A549 (cell line): ENCODE measurements at regions not wholly inside any gene's neighbourhood (a gene's known extent, or its start where the extent isn't known, plus 50 kb on each side); places are given as distances from the start of the nearest gene placed in this dataset.
A peak's percentile ranks its signal among the peaks of the same experiment; 100 is the strongest.

Experiments
- ATAC-seq, 2 experiments: fragments of 200-7000 bp in 1 of 2; fragments of >200 bp in 1 of 2; cut with Nextera tagmentation in 1 of 2; cut with Tn5 transposase in 1 of 2; 3 replicates each; pipeline versions ENCODE4 v1.8.0 to v1.9.1; 2018 to 2020; ENCODE audit warnings: mild to moderate bottlenecking in 1 of 2, moderate library complexity in 1 of 2
- CTCF ChIA-PET: fragments of 300-600 bp; sonication (Branson Sonifier 250); formaldehyde crosslinking; extraction: SDS; loops from one replicate; lab custom pipeline; 2021; ENCODE audit warnings: antibody characterized with exemption, inconsistent platforms; lab: Yijun Ruan, JAX
- POLR2A ChIA-PET: fragments of 350-600 bp; formaldehyde crosslinking; extraction: SDS; loops from one replicate; lab custom pipeline; 2021; ENCODE audit warnings: antibody characterized with exemption, inconsistent platforms; lab: Yijun Ruan, JAX
- DNase-seq, 2 experiments: peaks; one replicate each; pipeline versions ENCODE4 v3.0.0 to v3.0.0-alpha.2; 2011 to 2016; ENCODE audit warnings: low read depth in 1 of 2, low spot score in 1 of 2
- FAIRE-seq: peaks from 2 replicates; lab custom pipeline; 2011; peaks lifted over from hg19 to GRCh38; lab: Jason Lieb, UNC
- H3K27ac ChIP-seq, 2 experiments: fragments of >200 bp; sonication (Bioruptor Twin); formaldehyde crosslinking; 3 replicates each; pipeline ENCODE4 v1.5.1; 2016 to 2017
- H3K4me1 ChIP-seq: fragments of >200 bp; sonication (Bioruptor Twin); formaldehyde crosslinking; 3 replicates; pipeline ENCODE4 v1.6.1; 2016
- H3K4me2 ChIP-seq: fragments of >200 bp; sonication (Bioruptor Twin); formaldehyde crosslinking; 3 replicates; pipeline ENCODE4 v1.6.1; 2016
- H3K4me3 ChIP-seq: fragments of >200 bp; sonication (Bioruptor Twin); formaldehyde crosslinking; 3 replicates; pipeline ENCODE4 v1.5.1; 2016
- H3K9me3 ChIP-seq: fragments of >200 bp; sonication (Bioruptor Twin); formaldehyde crosslinking; 3 replicates; pipeline ENCODE4 v1.6.1; 2016
- BHLHE40 ChIP-seq: IDR thresholded peaks from 2 replicates; pipeline ENCODE4 v1.6.1; 2012; ENCODE audit warnings: low read depth, low read length, inconsistent platforms
- CEBPB ChIP-seq, 2 experiments: fragments of >200 bp in 1 of 2; sonication (Bioruptor Twin) in 1 of 2; formaldehyde crosslinking in 1 of 2; IDR thresholded peaks; 2 replicates each; pipeline ENCODE4 v1.6.1; 2012 to 2016
- CHD2 ChIP-seq: fragments of 150-350 bp; IDR thresholded peaks from 2 replicates; pipeline ENCODE4 v1.6.1; 2014; ENCODE audit warnings: low read length; ENCODE audit not compliant: partially characterized antibody
- EHMT2 ChIP-seq: fragments of 200-600 bp; sonication (generic); IDR thresholded peaks from 2 replicates; pipeline ENCODE4 v1.6.1; 2016; ENCODE audit warnings: antibody characterized with exemption, low read depth, mild to moderate bottlenecking, moderate library complexity
- ESRRA ChIP-seq: fragments of 150-350 bp; IDR thresholded peaks from 2 replicates; pipeline ENCODE4 v1.6.1; 2014; ENCODE audit warnings: mild to moderate bottlenecking, low read length, borderline replicate concordance
- HOXA7 ChIP-seq: fragments of 250-450 bp; sonication (Bioruptor Pico); IDR thresholded peaks from 2 replicates; pipeline ENCODE4 v1.5.0; 2020; ENCODE audit warnings: mild to moderate bottlenecking, moderate library complexity
- KDM1A ChIP-seq: fragments of 200-600 bp; sonication (generic); IDR thresholded peaks from 2 replicates; pipeline ENCODE4 v1.6.1; 2016; ENCODE audit warnings: low read depth, mild to moderate bottlenecking
- MAZ ChIP-seq: fragments of 150-350 bp; IDR thresholded peaks from 2 replicates; pipeline ENCODE4 v1.6.1; 2014; ENCODE audit warnings: antibody characterized with exemption, low read depth, low read length, borderline replicate concordance
- MYC ChIP-seq: IDR thresholded peaks from 2 replicates; pipeline ENCODE4 v1.6.1; 2012; ENCODE audit warnings: mild to moderate bottlenecking, inconsistent platforms, low read length, improper control_type of control experiment, borderline replicate concordance
- NFE2L2 ChIP-seq: fragments of 150-350 bp; conservative IDR thresholded peaks from 2 replicates; pipeline ENCODE4 v1.6.1; 2014; ENCODE audit warnings: low read length
- RARB ChIP-seq: fragments of 250-450 bp; sonication (Bioruptor Pico); IDR thresholded peaks from 2 replicates; pipeline ENCODE4 v1.8.0; 2021; ENCODE audit warnings: mild to moderate bottlenecking, moderate library complexity
- RCOR1 ChIP-seq: fragments of 150-350 bp; IDR thresholded peaks from 2 replicates; pipeline ENCODE4 v1.6.1; 2014; ENCODE audit warnings: antibody characterized with exemption, low read length, low read depth
- RNF2 ChIP-seq: fragments of 200-600 bp; sonication (generic); IDR thresholded peaks from 2 replicates; pipeline ENCODE4 v1.6.1; 2016; ENCODE audit warnings: low read depth, mild to moderate bottlenecking, antibody characterized with exemption, moderate library complexity, borderline replicate concordance
- SREBF2 ChIP-seq: fragments of 450-650 bp; IDR thresholded peaks from 2 replicates; pipeline ENCODE4 v1.6.1; 2014; ENCODE audit warnings: mild to moderate bottlenecking, moderate library complexity
- TP53 ChIP-seq: fragments of 250-450 bp; sonication (Bioruptor Pico); IDR thresholded peaks from 2 replicates; pipeline ENCODE4 v1.5.0; 2021; ENCODE audit warnings: mild to moderate bottlenecking, moderate library complexity
- ZC3H11A ChIP-seq: fragments of 450-650 bp; IDR thresholded peaks from 2 replicates; pipeline ENCODE4 v1.6.1; 2014; ENCODE audit warnings: antibody characterized with exemption, mild to moderate bottlenecking
- WGBS: methylation state at CpG from one replicate; pipeline ENCODE4 v1.1.6; 2017; ENCODE audit errors: missing lambda C conversion rate; 5-methylcytosine and 5-hydroxymethylcytosine counted together
- TF ChIP-seq, protein P1 (sequence below): fragments of 150-350 bp; IDR thresholded peaks from 2 replicates; pipeline ENCODE4 v1.6.1; 2014; ENCODE audit warnings: low read depth, mild to moderate bottlenecking, low read length
- TF ChIP-seq, protein P2 (sequence below): IDR thresholded peaks from 2 replicates; pipeline ENCODE4 v1.6.1; 2012
- TF ChIP-seq, protein P3 (sequence below): fragments of >200 bp; sonication (Bioruptor Twin); formaldehyde crosslinking; IDR thresholded peaks from 2 replicates; pipeline ENCODE4 v1.6.1; 2016
- TF ChIP-seq, protein P4 (sequence below): fragments of 250-450 bp; sonication (Bioruptor Pico); IDR thresholded peaks from 2 replicates; pipeline ENCODE4 v1.5.0; 2021; ENCODE audit warnings: mild to moderate bottlenecking, moderate library complexity, borderline replicate concordance

DNA sequence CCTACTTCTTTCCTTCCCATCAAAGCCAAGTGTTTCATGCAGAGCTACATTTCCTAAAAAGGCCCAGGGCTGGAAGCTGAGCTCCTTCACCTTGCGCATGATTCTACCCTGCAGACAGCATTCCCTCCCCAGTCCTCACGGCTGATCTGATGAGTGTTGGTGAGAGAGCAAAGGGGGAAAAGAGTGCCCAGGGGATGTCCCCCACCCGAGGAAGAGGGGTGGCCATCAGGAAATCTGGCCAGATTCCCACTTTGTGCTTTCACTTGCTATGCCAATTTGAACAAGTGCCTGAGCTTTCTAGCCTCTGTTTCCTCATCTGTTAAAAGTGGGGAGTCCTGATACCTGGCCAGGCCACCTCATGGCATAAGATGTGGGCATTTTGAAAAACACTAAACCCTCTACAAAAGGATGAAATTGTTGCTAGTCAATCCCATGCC is 231.0 kb upstream of the TLE3 start:
- CTCF ChIA-PET: interaction anchor here (1.4 to 2.1 kb wide), 2 partner anchors 11 to 25 kb away, joined by 3 to 5 read pairs; no protein-coding TSS in a partner anchor
- WGBS: 65% methylated on average over 3 of the region's 3 CpGs

DNA sequence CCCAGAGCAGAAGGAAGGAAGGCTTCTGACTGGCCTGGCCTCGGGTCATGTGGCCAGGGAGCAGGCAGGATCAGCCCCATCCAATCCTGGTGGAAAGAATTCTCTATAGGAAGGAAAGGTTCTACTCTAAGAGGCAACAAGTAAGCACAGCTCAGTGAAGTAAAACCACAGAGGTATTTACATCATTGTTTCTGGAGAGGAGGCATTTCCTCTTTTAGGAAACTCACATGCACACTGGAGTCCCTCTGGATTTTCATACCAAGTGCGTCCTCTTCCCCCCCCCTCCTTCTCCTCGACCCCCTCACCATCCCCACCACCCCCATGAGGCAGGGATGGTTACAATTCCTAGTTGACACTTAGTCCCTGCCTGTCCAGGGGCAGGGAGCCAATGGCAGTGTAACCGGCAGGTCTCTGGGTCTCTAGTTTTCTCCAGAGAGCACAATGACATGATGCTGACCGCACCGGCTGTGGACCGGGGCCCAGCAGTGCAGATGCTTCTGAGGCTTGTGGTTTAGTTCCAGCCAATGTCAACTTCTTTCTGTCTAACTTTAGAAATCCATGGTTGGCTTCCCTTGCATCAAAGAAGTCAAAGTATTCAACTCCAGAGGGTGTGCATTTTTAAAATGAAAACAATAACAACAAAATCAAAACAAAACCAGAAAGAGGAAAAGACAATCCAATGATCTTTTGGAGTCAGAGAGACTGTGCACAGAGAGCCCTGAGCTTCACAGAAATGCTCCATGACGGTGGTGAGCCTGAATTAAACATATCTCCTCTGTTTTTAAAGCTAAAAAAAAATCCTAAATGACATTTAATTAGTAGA is 230.3 kb upstream of the TLE3 start:
- TF ChIP-seq MAZ: no peak
- TF ChIP-seq MYC: no peak
- TF ChIP-seq RNF2: no peak
- TF ChIP-seq KDM1A: no peak
- TF ChIP-seq, protein P1, sequence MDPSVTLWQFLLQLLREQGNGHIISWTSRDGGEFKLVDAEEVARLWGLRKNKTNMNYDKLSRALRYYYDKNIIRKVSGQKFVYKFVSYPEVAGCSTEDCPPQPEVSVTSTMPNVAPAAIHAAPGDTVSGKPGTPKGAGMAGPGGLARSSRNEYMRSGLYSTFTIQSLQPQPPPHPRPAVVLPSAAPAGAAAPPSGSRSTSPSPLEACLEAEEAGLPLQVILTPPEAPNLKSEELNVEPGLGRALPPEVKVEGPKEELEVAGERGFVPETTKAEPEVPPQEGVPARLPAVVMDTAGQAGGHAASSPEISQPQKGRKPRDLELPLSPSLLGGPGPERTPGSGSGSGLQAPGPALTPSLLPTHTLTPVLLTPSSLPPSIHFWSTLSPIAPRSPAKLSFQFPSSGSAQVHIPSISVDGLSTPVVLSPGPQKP: no peak
- no peak for TF ChIP-seq CHD2
- TF ChIP-seq, protein P2, sequence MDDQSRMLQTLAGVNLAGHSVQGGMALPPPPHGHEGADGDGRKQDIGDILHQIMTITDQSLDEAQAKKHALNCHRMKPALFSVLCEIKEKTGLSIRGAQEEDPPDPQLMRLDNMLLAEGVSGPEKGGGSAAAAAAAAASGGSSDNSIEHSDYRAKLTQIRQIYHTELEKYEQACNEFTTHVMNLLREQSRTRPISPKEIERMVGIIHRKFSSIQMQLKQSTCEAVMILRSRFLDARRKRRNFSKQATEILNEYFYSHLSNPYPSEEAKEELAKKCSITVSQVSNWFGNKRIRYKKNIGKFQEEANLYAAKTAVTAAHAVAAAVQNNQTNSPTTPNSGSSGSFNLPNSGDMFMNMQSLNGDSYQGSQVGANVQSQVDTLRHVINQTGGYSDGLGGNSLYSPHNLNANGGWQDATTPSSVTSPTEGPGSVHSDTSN: no peak
- no peak for TF ChIP-seq EHMT2
- TF ChIP-seq, protein P3, sequence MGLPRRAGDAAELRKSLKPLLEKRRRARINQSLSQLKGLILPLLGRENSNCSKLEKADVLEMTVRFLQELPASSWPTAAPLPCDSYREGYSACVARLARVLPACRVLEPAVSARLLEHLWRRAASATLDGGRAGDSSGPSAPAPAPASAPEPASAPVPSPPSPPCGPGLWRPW: no peak
- TF ChIP-seq, protein P4, sequence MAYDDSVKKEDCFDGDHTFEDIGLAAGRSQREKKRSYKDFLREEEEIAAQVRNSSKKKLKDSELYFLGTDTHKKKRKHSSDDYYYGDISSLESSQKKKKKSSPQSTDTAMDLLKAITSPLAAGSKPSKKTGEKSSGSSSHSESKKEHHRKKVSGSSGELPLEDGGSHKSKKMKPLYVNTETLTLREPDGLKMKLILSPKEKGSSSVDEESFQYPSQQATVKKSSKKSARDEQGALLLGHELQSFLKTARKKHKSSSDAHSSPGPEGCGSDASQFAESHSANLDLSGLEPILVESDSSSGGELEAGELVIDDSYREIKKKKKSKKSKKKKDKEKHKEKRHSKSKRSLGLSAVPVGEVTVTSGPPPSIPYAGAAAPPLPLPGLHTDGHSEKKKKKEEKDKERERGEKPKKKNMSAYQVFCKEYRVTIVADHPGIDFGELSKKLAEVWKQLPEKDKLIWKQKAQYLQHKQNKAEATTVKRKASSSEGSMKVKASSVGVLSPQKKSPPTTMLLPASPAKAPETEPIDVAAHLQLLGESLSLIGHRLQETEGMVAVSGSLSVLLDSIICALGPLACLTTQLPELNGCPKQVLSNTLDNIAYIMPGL (CRISPR knock-in tag): no peak
- TF ChIP-seq NFE2L2: no peak
- no peak for TF ChIP-seq ESRRA
- no peak for TF ChIP-seq ZC3H11A
- TF ChIP-seq RCOR1: no peak
- TF ChIP-seq, all 56 proteins: peak for 0
- ChIA-PET CTCF (interaction anchor here (1.4 to 2.1 kb wide), 2 partner anchors 10 to 24 kb away, joined by 3 to 5 read pairs; no protein-coding TSS in a partner anchor), POLR2A (no interaction called here)
- ATAC-seq (peak in 1 of 2 experiments; percentile 42; a peak in 3 of 6 replicates), FAIRE-seq (no peak), DNase-seq (no peak)
- peaks cover 12% of the 10 kb centered on the region; the same call in 2 of the 3 replicates for H3K9me3 ChIP-seq
- H3K4me3 ChIP-seq: no peak overlapping the region
- H3K27ac ChIP-seq: no peak overlapping the region
- WGBS: 62% methylated on average over 7 of the region's 8 CpGs
- H3K4me2 ChIP-seq: no peak overlapping the region
- H3K4me1 ChIP-seq: peaks cover 11% of the 10 kb centered on the region; the same call in 2 of the 3 replicates

More for the DNA sequence above, 231.0 kb upstream of the TLE3 start:
- no peak overlapping the region for H3K4me3 ChIP-seq
- H3K27ac ChIP-seq: no peak overlapping the region
- FAIRE-seq (no peak), DNase-seq (no peak), ATAC-seq (no peak)
- peaks cover 10% of the 10 kb centered on the region; the same call in 2 of the 3 replicates for H3K4me1 ChIP-seq
- peaks cover 18% of the 10 kb centered on the region for H3K9me3 ChIP-seq
- H3K4me2 ChIP-seq: no peak overlapping the region
- TF ChIP-seq EHMT2 (no peak), TP53 (no peak), SREBF2 (no peak), RNF2 (no peak), CEBPB (IDR thresholded peaks at IDR 0.05) (no peak), RARB (no peak), HOXA7 (CRISPR knock-in tag) (no peak), BHLHE40 (no peak), MYC (no peak)
- TF ChIP-seq, protein P4 (CRISPR knock-in tag): no peak
- POLR2A ChIA-PET: no interaction called here
